ENCODE measurements at regions not wholly inside any gene's neighbourhood (a gene's known extent, or its start where the extent isn't known, plus 50 kb on each side); places are given as distances from the start of the nearest gene placed in this dataset.

DNA sequence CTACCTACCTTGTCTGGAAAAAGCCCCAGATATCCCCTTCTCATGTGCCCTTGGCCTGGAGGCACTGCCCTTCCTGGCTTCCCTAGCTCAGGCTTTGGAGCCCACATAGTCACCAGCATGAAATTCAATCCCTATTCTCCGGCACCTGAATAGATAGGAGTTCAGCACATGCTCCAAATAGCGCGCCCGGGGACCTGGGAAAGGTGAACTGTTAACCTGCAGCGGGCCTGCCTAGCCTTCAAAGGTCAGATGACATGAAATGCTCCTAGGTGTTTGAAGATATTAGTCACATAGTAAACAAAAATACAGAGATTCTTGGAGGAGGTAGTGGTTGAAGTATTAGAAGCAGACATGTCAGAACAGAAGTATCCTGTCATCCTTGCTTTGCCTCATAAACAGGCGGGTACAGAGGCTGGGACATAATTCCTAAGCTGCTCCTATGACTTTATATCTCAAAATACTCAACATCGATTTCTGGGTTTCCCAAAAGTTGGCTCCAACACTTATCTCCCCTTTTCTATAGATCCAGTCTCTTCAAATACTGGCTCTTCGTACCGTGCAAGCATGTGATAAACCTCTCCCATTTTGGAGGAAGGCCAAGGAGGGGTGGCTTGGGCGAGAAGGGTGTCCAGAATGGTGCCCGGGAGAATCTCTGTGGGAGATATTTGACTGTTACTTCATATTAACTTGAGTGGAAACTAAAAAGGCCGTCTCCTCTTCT lies 88.0 kb upstream of the ANKH start:
- H3K4me3 Mint-ChIP-seq, result no peak overlapping the region
- H3K9me3 Mint-ChIP-seq, result no peaks in the 10 kb centered on the region
- H3K27ac Mint-ChIP-seq, result peak overlapping the region in 1 of 10 donors; percentile 38
- peaks cover 0 to 2% (median 0%) of the 10 kb centered on the region in 5 donors for H3K27me3 Mint-ChIP-seq
- DNase-seq, result no peak
- H3K4me1 Mint-ChIP-seq, result peaks cover 0 to 4% (median under 1%) of the 10 kb centered on the region in 4 donors
- ATAC-seq, result no peak
- POLR2A ChIA-PET, result no interaction called here
- no peaks in the 10 kb centered on the region for H3K36me3 Mint-ChIP-seq

DNA sequence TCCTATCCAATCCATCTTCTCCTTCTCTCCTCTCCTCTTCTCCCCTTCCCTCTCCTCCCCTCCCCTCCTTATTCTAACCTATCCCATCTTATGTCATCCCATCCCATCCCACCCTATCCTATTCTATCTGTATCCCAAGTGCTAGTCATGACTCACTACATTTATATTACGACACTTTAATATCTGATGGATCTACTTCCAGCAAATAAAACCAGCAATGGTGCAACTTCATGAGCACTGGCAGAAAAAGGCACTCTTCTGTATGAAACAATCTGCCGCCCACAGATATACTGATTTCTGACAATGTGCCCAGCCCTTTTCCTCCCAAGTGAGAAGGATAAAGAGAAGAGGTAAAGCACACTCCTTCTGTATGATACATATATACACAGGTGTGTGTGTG lies 86.6 kb upstream of the ANKH start:
- ATAC-seq (no peak), DNase-seq (no peak)
- H3K4me3 Mint-ChIP-seq, result no peak overlapping the region
- H3K36me3 Mint-ChIP-seq, result no peaks in the 10 kb centered on the region
- peaks cover 0 to 5% (median 0%) of the 10 kb centered on the region in 5 donors for H3K27me3 Mint-ChIP-seq
- no peak overlapping the region for H3K27ac Mint-ChIP-seq
- POLR2A ChIA-PET, result interaction anchor here (0.7 to 0.8 kb wide), 2 partner anchors 35 to 37 kb away, joined by 3 to 5 read pairs; no protein-coding TSS in a partner anchor
- H3K4me1 Mint-ChIP-seq, result peaks cover 0 to 4% (median under 1%) of the 10 kb centered on the region in 4 donors
- no peaks in the 10 kb centered on the region for H3K9me3 Mint-ChIP-seq

- Mint-ChIP-seq H3K27ac (peak overlapping the region in 1 of 10 donors; percentile 9), H3K4me1 (peaks cover 0 to 4% (median under 1%) of the 10 kb centered on the region in 4 donors), H3K27me3 (peaks cover 0 to 5% (median 0%) of the 10 kb centered on the region in 5 donors), H3K9me3 (no peaks in the 10 kb centered on the region), H3K4me3 (no peak overlapping the region), H3K36me3 (no peaks in the 10 kb centered on the region)
- DNase-seq (no peak), ATAC-seq (no peak)
- POLR2A ChIA-PET, result interaction anchor here (1.4 kb wide), 1 partner anchor 47 kb away, joined by 5 read pairs; no protein-coding TSS in a partner anchor
These were observed 85.0 kb upstream of the ANKH start for GRCh38 chr5:14956423-14957046.

GRCh38 chr5:14954616-14955343 lies 83.2 kb upstream of the ANKH start:
- POLR2A ChIA-PET, result no interaction called here
- ATAC-seq (no peak), DNase-seq (no peak)
- Mint-ChIP-seq H3K4me1 (peaks cover 0 to 4% (median under 1%) of the 10 kb centered on the region in 4 donors), H3K4me3 (no peak overlapping the region), H3K36me3 (no peaks in the 10 kb centered on the region), H3K9me3 (no peaks in the 10 kb centered on the region), H3K27ac (no peak overlapping the region), H3K27me3 (peaks cover 0 to 5% (median 0%) of the 10 kb centered on the region in 5 donors)

DNA sequence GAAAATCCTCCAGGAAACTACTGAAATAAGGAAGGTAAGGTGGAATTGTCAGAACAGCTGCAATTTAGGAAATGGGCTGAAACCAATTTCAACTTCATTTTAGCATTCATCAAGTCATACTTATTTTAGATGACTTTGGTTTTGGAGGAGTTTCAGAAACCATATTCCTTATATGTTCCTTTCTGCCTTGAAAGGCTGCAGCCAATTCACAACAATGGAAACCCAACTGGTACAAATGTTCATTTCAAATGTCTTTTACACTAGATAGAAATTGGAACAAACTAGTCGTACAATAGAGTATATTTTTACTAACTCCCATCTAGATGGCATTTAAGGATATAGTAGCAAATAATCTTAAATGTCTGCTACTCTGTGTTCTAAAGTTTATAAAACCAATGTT lies 82.6 kb upstream of the ANKH start:
- POLR2A ChIA-PET, result no interaction called here
- H3K36me3 Mint-ChIP-seq, result no peaks in the 10 kb centered on the region
- peaks cover 0 to 5% (median 0%) of the 10 kb centered on the region in 5 donors for H3K27me3 Mint-ChIP-seq
- H3K4me3 Mint-ChIP-seq, result no peak overlapping the region
- no peak overlapping the region for H3K27ac Mint-ChIP-seq
- peaks cover 0 to 4% (median under 1%) of the 10 kb centered on the region in 4 donors for H3K4me1 Mint-ChIP-seq
- H3K9me3 Mint-ChIP-seq, result no peaks in the 10 kb centered on the region
- ATAC-seq, result no peak
- no peak for DNase-seq

DNA sequence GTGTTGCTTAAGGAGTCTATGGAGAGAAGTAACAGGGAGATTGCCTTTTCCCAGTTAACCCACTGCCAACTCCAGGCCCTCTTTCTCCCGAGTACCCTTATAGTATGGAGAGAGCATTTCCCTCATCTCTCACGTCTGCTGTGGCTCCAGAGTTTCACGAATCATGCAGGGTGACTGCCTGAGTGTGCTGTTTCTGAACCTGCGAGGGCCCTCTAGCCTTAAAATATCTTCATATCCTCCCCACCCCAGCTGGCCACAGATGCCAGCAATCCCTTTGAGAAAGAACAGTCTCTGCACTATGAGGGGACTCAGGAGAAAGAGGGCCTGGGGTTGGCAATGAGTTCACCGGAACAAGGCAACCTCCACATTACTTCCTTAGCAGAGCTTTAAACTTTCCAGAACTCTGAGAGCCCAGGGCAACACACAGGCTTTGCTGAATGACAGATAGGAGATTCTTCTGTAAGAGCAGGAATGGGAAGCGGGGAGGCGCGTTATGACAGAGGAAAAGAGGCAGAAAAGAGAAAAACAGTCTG lies 81.6 kb upstream of the ANKH start:
- DNase-seq (no peak), ATAC-seq (no peak)
- no peak overlapping the region for H3K27ac Mint-ChIP-seq
- H3K36me3 Mint-ChIP-seq, result no peaks in the 10 kb centered on the region
- H3K9me3 Mint-ChIP-seq, result no peaks in the 10 kb centered on the region
- peaks cover 0 to 3% (median 0%) of the 10 kb centered on the region in 5 donors for H3K27me3 Mint-ChIP-seq
- peaks cover 0 to 4% (median under 1%) of the 10 kb centered on the region in 4 donors for H3K4me1 Mint-ChIP-seq
- POLR2A ChIA-PET, result no interaction called here
- no peak overlapping the region for H3K4me3 Mint-ChIP-seq

GRCh38 chr5:14948383-14948782 lies 76.8 kb upstream of the ANKH start:
- Mint-ChIP-seq H3K36me3 (no peaks in the 10 kb centered on the region), H3K27ac (no peak overlapping the region), H3K4me3 (no peak overlapping the region), H3K4me1 (peaks cover 2 to 6% (median 4%) of the 10 kb centered on the region in 4 donors), H3K9me3 (no peaks in the 10 kb centered on the region), H3K27me3 (peaks cover 0 to 8% (median 6%) of the 10 kb centered on the region in 5 donors)
- POLR2A ChIA-PET, result no interaction called here
- no peak for DNase-seq
- ATAC-seq, result no peak

GRCh38 chr5:14946815-14947620 lies 75.4 kb upstream of the ANKH start:
- Mint-ChIP-seq H3K27me3 (peaks cover 0 to 8% (median 6%) of the 10 kb centered on the region in 5 donors), H3K4me3 (no peak overlapping the region), H3K36me3 (no peaks in the 10 kb centered on the region), H3K9me3 (no peaks in the 10 kb centered on the region), H3K27ac (no peak overlapping the region), H3K4me1 (peaks cover 2 to 6% (median 4%) of the 10 kb centered on the region in 4 donors)
- ATAC-seq (peak; percentile 90 to 93), DNase-seq (peak in 8 of 10 donors; percentile 14 to 68 (median 48))
- POLR2A ChIA-PET, result no interaction called here

- Mint-ChIP-seq H3K27ac (no peak overlapping the region), H3K4me3 (no peak overlapping the region), H3K4me1 (peaks cover 2 to 6% (median 4%) of the 10 kb centered on the region in 4 donors), H3K27me3 (peaks cover 0 to 10% (median 6%) of the 10 kb centered on the region in 5 donors), H3K9me3 (no peaks in the 10 kb centered on the region), H3K36me3 (no peaks in the 10 kb centered on the region)
- no peak for ATAC-seq
- no peak for DNase-seq
- POLR2A ChIA-PET, result no interaction called here
These were observed 73.9 kb upstream of the ANKH start for GRCh38 chr5:14945450-14945849.

GRCh38 chr5:14944996-14945395 lies 73.4 kb upstream of the ANKH start:
- ATAC-seq (no peak), DNase-seq (no peak)
- Mint-ChIP-seq H3K4me1 (peaks cover 2 to 6% (median 4%) of the 10 kb centered on the region in 4 donors), H3K36me3 (no peaks in the 10 kb centered on the region), H3K9me3 (no peaks in the 10 kb centered on the region), H3K27me3 (peaks cover 0 to 10% (median 6%) of the 10 kb centered on the region in 5 donors), H3K4me3 (no peak overlapping the region), H3K27ac (no peak overlapping the region)
- POLR2A ChIA-PET, result no interaction called here

- Mint-ChIP-seq H3K27me3 (peaks cover 0 to 10% (median 6%) of the 10 kb centered on the region in 5 donors), H3K4me1 (peaks cover 2 to 6% (median 4%) of the 10 kb centered on the region in 4 donors), H3K9me3 (no peaks in the 10 kb centered on the region), H3K36me3 (no peaks in the 10 kb centered on the region), H3K4me3 (no peak overlapping the region), H3K27ac (no peak overlapping the region)
- no peak for DNase-seq
- POLR2A ChIA-PET, result no interaction called here
- no peak for ATAC-seq
These were observed 72.8 kb upstream of the ANKH start for GRCh38 chr5:14944350-14944739.

DNA sequence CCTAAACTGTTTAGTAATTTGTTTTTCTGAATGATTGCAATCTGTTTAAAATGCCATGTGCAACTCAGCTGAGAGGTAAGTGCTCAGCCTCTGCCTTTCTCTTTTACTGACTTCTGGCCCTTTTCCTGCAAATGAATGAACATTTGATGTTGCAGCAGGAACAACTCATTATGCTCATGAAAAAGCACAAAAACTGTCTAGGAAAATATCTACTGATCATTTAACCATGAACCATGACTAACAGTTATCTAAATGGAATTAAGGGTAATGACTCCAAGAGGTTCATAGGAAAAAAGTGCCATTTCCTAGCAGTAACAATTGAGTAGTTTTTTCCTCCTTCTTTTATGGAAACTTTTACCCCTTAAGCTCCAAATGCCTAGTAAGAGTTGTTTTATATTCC lies 70.6 kb upstream of the ANKH start:
- POLR2A ChIA-PET, result no interaction called here

More for the DNA sequence above, 70.6 kb upstream of the ANKH start:
- no peak overlapping the region for H3K4me3 Mint-ChIP-seq
- no peak for DNase-seq
- H3K27ac Mint-ChIP-seq, result no peak overlapping the region
- no peak for ATAC-seq
- H3K27me3 Mint-ChIP-seq, result peaks cover 3 to 13% (median 6%) of the 10 kb centered on the region in 5 donors
- no peaks in the 10 kb centered on the region for H3K9me3 Mint-ChIP-seq
- no peaks in the 10 kb centered on the region for H3K36me3 Mint-ChIP-seq
- peaks cover 3 to 10% (median 5%) of the 10 kb centered on the region in 4 donors for H3K4me1 Mint-ChIP-seq

Data from naive thymus-derived CD8-positive, alpha-beta T cell (primary cell).